ENCODE measurements at regions not wholly inside any gene's neighbourhood (a gene's known extent, or its start where the extent isn't known, plus 50 kb on each side); places are given as distances from the start of the nearest gene placed in this dataset.
A peak's percentile ranks its signal among the peaks of the same experiment; 100 is the strongest.

GRCh38 chr12:123062681-123063486, 82.4 kb downstream of the ARL6IP4 start (continued):
- TF ChIP-seq HMGXB4 (CRISPR knock-in tag; IDR thresholded peaks at IDR 0.05; ENCODE audit: borderline replicate concordance in 1 of 2, low read depth in 1 of 2) (peak in 1 of 2 experiments; percentile 43; a peak in 1 of 4 replicates), SATB2 (CRISPR knock-in tag; IDR thresholded peaks at IDR 0.05) (no peak), HNRNPK (IDR thresholded peaks at IDR 0.05; ENCODE audit: low read depth, low read length, poor library complexity, severe bottlenecking) (no peak), PLSCR1 (CRISPR knock-in tag; IDR thresholded peaks at IDR 0.05; ENCODE audit: borderline replicate concordance) (no peak), ZNF143 (CRISPR knock-in tag; IDR thresholded peaks at IDR 0.05) (no peak), NFATC3 (CRISPR knock-in tag; IDR thresholded peaks at IDR 0.05) (no peak), LRRFIP1 (CRISPR knock-in tag; conservative IDR thresholded peaks at IDR 0.05) (no peak), RERE (CRISPR knock-in tag; IDR thresholded peaks at IDR 0.05; ENCODE audit: low read depth) (no peak), ZNF891 (CRISPR knock-in tag; IDR thresholded peaks at IDR 0.05) (no peak), ZBTB38 (CRISPR knock-in tag; IDR thresholded peaks at IDR 0.05) (peak; percentile 62; the same call in 1 of the 2 replicates), ZMYM4 (CRISPR knock-in tag; IDR thresholded peaks at IDR 0.05) (no peak; the same call in 1 of the 2 replicates), NFKB2 (CRISPR knock-in tag; IDR thresholded peaks at IDR 0.05; ENCODE audit: borderline replicate concordance) (0 out of 2 replicates have a peak, but pooled peaks have one; percentile 74), ZBTB14 (CRISPR knock-in tag; IDR thresholded peaks at IDR 0.05) (no peak), FOXA1 (IDR thresholded peaks at IDR 0.05) (no peak), FOXA1 (CRISPR knock-in tag; IDR thresholded peaks at IDR 0.05) (peak; percentile 24; the same call in 1 of the 2 replicates)

Data from HepG2 (cell line).